Osteocyte (in vitro differentiated cells): ENCODE measurements at regions not wholly inside any gene's neighbourhood (a gene's known extent, or its start where the extent isn't known, plus 50 kb on each side); places are given as distances from the start of the nearest gene placed in this dataset.

ENCODE experiments used
- DNase-seq: peaks from one replicate; pipeline ENCODE4 v3.0.0; 2021; ENCODE audit warnings: mixed read lengths; ENCODE audit not compliant: unreplicated experiment; ENCODE audit errors: extremely low spot score
- H3K27ac Mint-ChIP-seq: one replicate; pipeline ENCODE4 v1.8.0; 2021; ENCODE audit warnings: mild to moderate bottlenecking, mixed read lengths; ENCODE audit not compliant: unreplicated experiment
- H3K27me3 Mint-ChIP-seq: one replicate; pipeline ENCODE4 v1.8.0; 2021; ENCODE audit warnings: mixed read lengths; ENCODE audit not compliant: unreplicated experiment
- H3K36me3 Mint-ChIP-seq: one replicate; pipeline ENCODE4 v1.8.0; 2021; ENCODE audit warnings: mixed read lengths; ENCODE audit not compliant: unreplicated experiment
- H3K4me1 Mint-ChIP-seq: one replicate; pipeline ENCODE4 v1.8.0; 2021; ENCODE audit warnings: mixed read lengths; ENCODE audit not compliant: unreplicated experiment
- H3K4me3 Mint-ChIP-seq: one replicate; pipeline ENCODE4 v1.8.0; 2021; ENCODE audit warnings: mild to moderate bottlenecking, moderate library complexity, mixed read lengths; ENCODE audit not compliant: unreplicated experiment
- H3K9me3 Mint-ChIP-seq: one replicate; pipeline ENCODE4 v1.8.0; 2021; ENCODE audit warnings: mixed read lengths; ENCODE audit not compliant: unreplicated experiment
- TF ChIP-seq, protein P1 (sequence below): fragments of 200-600 bp; sonication (generic); IDR thresholded peaks from 2 replicates; pipeline ENCODE4 v1.5.0; 2021; ENCODE audit warnings: antibody characterized with exemption, mild to moderate bottlenecking, moderate library complexity

DNA sequence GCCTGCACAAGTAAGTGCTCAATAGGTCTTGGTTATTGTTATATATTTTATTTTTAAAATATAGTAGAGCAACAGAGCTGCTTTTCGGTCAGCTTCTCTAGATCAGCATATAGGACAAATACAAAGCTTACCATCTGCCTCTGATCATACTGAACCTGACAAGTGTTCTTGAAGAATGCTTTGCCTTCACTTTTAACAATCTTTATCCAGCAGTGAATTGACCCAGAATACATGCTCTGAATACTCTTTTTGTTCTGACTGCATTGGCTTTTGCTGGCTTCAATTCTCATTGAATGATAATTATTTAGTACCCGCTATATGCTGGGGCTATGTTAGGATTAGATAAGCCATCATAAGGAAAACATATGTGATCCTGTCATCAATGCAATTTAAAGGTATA is 137.8 kb downstream of the DHRS2 start:
- H3K4me1 Mint-ChIP-seq = no peaks in the 10 kb centered on the region
- H3K36me3 Mint-ChIP-seq = no peaks in the 10 kb centered on the region
- no peak overlapping the region for H3K4me3 Mint-ChIP-seq
- no peak overlapping the region for H3K27ac Mint-ChIP-seq
- peaks cover 44% of the 10 kb centered on the region for H3K27me3 Mint-ChIP-seq
- H3K9me3 Mint-ChIP-seq = no peaks in the 10 kb centered on the region
- DNase-seq = no peak
- TF ChIP-seq, protein P1, sequence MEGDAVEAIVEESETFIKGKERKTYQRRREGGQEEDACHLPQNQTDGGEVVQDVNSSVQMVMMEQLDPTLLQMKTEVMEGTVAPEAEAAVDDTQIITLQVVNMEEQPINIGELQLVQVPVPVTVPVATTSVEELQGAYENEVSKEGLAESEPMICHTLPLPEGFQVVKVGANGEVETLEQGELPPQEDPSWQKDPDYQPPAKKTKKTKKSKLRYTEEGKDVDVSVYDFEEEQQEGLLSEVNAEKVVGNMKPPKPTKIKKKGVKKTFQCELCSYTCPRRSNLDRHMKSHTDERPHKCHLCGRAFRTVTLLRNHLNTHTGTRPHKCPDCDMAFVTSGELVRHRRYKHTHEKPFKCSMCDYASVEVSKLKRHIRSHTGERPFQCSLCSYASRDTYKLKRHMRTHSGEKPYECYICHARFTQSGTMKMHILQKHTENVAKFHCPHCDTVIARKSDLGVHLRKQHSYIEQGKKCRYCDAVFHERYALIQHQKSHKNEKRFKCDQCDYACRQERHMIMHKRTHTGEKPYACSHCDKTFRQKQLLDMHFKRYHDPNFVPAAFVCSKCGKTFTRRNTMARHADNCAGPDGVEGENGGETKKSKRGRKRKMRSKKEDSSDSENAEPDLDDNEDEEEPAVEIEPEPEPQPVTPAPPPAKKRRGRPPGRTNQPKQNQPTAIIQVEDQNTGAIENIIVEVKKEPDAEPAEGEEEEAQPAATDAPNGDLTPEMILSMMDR = no peak

DNA sequence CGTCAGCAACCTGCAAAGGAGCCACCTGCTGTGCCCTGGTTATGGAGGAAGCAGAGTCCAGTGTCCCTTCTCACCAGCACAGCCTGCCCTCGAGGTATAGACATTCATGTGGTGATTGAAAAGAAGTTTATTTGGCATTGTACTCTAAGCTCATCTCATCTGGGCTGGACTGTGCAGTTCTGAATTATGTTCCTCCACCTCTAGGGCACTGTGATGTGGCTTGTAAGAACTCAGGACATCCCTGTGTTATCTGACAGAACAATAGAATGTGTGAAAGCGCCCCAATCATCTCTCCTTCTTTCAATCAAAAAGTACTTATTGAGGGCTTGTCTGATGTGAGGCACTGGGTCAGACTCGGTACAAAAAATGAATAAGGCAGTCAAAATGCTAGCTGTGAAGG is 140.1 kb downstream of the DHRS2 start:
- TF ChIP-seq, protein P1 = no peak
- no peak for DNase-seq
- Mint-ChIP-seq H3K36me3 (no peaks in the 10 kb centered on the region), H3K27me3 (peaks cover 49% of the 10 kb centered on the region), H3K4me1 (no peaks in the 10 kb centered on the region), H3K4me3 (no peak overlapping the region), H3K9me3 (no peaks in the 10 kb centered on the region), H3K27ac (no peak overlapping the region)

DNA sequence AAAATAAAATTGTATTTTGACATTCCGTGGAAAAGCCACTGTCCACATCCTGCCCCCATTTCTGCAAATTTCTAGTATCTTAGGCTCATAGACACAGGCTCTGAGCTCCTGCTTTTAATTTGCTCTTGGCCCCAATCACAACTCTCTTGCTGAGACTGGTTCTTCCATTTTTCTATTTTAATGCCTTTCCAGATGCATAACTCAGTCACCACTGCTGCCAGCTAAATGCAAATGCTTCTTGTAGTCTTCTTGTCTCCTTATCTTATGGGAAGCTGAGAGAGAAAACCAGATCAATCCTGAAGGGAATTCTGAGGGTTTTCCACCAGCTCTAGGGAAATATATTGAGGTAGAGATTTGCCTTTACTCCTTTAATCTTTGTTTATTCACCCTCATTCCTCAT is 149.0 kb downstream of the DHRS2 start:
- no peaks in the 10 kb centered on the region for H3K9me3 Mint-ChIP-seq
- TF ChIP-seq, protein P1 = no peak
- H3K4me1 Mint-ChIP-seq = no peaks in the 10 kb centered on the region
- no peaks in the 10 kb centered on the region for H3K36me3 Mint-ChIP-seq
- peaks cover 54% of the 10 kb centered on the region for H3K27me3 Mint-ChIP-seq
- H3K27ac Mint-ChIP-seq = no peak overlapping the region
- no peak for DNase-seq
- no peak overlapping the region for H3K4me3 Mint-ChIP-seq

DNA sequence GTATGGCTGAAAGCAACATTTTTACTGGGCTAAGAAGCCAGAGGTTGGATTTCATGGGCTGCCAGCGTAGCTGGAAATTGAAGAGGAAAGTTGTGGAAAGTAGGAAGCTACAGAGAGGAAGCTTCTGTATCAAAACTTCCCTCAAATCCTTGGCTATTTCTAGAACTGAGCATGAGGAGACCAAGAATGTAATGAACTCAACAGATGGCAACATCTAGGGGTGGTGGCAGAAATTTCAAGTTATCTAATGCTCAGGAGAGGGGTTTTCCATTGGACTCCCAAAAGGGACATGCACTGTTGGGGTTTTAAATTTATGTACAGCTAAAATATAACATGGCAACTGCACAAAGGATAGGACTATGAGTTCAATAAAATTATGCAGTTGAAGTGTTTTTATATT is 151.3 kb downstream of the DHRS2 start:
- DNase-seq = no peak
- TF ChIP-seq, protein P1 = no peak
- Mint-ChIP-seq H3K4me3 (no peak overlapping the region), H3K4me1 (no peaks in the 10 kb centered on the region), H3K27ac (no peak overlapping the region), H3K27me3 (peaks cover 52% of the 10 kb centered on the region), H3K9me3 (no peaks in the 10 kb centered on the region), H3K36me3 (no peaks in the 10 kb centered on the region)

DNA sequence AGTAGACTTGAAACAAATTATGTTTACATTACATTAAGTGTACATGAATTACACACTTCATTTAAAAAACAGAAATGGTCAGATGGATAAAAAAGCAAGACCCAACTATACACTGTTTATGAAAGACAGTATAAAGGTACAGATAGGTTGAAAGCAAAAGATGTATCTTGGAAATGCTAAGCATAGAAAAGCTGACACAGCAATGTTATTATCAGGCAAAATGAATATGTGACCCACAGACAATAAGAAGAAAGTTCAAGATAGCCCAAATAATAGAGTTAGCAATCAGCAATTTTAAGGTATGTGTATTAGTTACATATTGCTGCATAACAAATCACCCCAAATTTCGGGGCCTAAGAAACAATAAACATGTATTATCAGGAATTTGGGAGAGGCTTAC is 153.5 kb downstream of the DHRS2 start:
- TF ChIP-seq, protein P1 = no peak

More for the DNA sequence above, 153.5 kb downstream of the DHRS2 start:
- Mint-ChIP-seq H3K4me1 (no peaks in the 10 kb centered on the region), H3K27me3 (peaks cover 49% of the 10 kb centered on the region), H3K27ac (no peak overlapping the region), H3K9me3 (no peaks in the 10 kb centered on the region), H3K4me3 (no peak overlapping the region), H3K36me3 (no peaks in the 10 kb centered on the region)
- DNase-seq = no peak
